ENCODE measurements at regions not wholly inside any gene's neighbourhood (a gene's known extent, or its start where the extent isn't known, plus 50 kb on each side); places are given as distances from the start of the nearest gene placed in this dataset.

DNA sequence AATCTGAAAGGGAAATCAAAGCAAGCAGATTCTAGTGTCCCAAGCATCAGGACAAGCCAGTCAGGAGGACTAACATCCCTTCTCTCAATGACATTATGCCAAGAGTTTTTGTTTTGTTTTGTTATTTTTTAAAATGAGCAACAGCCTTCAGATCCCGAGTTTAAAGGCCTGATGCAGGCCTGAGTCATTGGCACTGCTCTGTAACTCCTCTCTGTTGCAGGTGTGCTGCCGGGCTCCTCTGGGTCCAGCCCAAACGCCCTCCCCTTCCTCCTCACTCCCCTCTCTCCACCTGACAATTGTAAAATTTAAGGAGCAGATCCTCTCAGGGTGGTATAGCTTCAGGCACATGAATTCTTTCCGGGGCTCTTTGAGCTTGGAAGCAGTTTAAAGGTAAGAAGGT is 502.0 kb downstream of the BMP2 start:
- ATAC-seq (no peak), DNase-seq (ENCODE audit: low read depth in 1 of 2, low spot score in 1 of 2) (no peak), FAIRE-seq (no peak)
- POLR2A ChIA-PET, result no interaction called here
- TF ChIP-seq NFE2L2 (conservative IDR thresholded peaks at IDR 0.05; ENCODE audit: low read length), result no peak
- Histone ChIP-seq H3K9me3 (no peaks in the 10 kb centered on the region; the same call in 2 of the 3 replicates), H3K4me3 (no peak overlapping the region), H3K27ac (no peak overlapping the region), H3K4me1 (no peaks in the 10 kb centered on the region), H3K4me2 (no peak overlapping the region)
- 4% methylated on average over 4 of the region's 4 CpGs for WGBS (ENCODE audit: missing lambda C conversion rate)
- CTCF ChIA-PET, result interaction anchor here (0.8 kb wide), 1 partner anchor 141 kb away, joined by 3 read pairs; no protein-coding TSS in a partner anchor

DNA sequence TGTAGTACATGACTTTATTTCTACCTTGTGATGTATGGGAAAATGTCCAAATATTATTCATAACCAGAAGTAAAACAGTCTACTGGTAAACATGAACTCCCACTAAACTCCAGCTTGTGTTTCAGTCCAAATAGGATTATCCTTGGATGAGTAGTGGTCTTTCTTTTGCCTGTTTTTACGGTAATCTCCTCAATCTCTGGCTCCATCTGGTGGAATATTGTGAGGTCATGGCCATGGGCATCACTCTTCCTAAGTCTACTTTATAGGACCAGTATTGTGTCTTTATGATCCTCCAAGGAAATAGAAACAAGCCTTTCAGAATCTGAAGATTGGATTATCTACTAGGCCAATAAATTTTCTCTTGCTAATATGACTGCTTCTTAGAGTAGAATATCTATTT is 505.0 kb downstream of the BMP2 start:
- ChIA-PET POLR2A (no interaction called here), CTCF (interaction anchor here (1.4 kb wide), 1 partner anchor 1088 kb away, joined by 4 read pairs; no protein-coding TSS in a partner anchor)
- ATAC-seq (no peak), DNase-seq (ENCODE audit: low read depth in 1 of 2, low spot score in 1 of 2) (no peak), FAIRE-seq (no peak)
- Histone ChIP-seq H3K27ac (no peak overlapping the region), H3K9me3 (peaks cover 2% of the 10 kb centered on the region; the same call in 1 of the 3 replicates), H3K4me1 (no peaks in the 10 kb centered on the region), H3K4me2 (no peak overlapping the region), H3K4me3 (no peak overlapping the region)
- TF ChIP-seq HOXB13 (CRISPR knock-in tag; IDR thresholded peaks at IDR 0.05; ENCODE audit: low read depth) (no peak), FOSL2 (IDR thresholded peaks at IDR 0.05) (no peak), FOSL2 (CRISPR knock-in tag; IDR thresholded peaks at IDR 0.05) (no peak), POLR2A (IDR thresholded peaks at IDR 0.05; ENCODE audit: low read length) (no peak), CEBPB (IDR thresholded peaks at IDR 0.05) (no peak)
- TF ChIP-seq, protein P1, sequence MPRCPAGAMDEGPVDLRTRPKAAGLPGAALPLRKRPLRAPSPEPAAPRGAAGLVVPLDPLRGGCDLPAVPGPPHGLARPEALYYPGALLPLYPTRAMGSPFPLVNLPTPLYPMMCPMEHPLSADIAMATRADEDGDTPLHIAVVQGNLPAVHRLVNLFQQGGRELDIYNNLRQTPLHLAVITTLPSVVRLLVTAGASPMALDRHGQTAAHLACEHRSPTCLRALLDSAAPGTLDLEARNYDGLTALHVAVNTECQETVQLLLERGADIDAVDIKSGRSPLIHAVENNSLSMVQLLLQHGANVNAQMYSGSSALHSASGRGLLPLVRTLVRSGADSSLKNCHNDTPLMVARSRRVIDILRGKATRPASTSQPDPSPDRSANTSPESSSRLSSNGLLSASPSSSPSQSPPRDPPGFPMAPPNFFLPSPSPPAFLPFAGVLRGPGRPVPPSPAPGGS (IDR thresholded peaks at IDR 0.05), result no peak
- TF ChIP-seq, protein P2, sequence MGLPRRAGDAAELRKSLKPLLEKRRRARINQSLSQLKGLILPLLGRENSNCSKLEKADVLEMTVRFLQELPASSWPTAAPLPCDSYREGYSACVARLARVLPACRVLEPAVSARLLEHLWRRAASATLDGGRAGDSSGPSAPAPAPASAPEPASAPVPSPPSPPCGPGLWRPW (IDR thresholded peaks at IDR 0.05), result no peak
- WGBS (ENCODE audit: missing lambda C conversion rate), result 8% methylated on average over 1 of the region's 1 CpG

DNA sequence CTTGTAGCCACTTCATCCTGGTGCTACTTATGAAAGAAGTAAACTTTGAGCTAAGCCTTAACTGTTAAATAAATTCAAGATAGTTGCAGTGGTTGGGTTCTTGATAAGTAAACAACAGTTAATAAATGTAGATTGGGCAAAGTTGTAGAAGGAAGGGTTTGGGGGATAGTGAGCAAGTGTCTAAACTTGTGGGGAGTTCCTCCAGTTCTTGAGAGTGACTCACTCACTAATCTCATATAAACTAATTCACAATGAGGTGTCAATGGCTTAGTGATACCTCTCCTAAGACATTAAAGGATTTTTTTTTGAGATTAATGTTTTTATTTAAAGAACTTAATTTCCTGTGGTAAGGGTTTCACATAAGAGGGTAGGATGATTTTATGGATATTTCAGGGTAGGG is 507.4 kb downstream of the BMP2 start:
- Histone ChIP-seq H3K4me1 (no peaks in the 10 kb centered on the region), H3K27ac (no peak overlapping the region), H3K4me2 (no peak overlapping the region), H3K9me3 (peaks cover 2% of the 10 kb centered on the region; the same call in 1 of the 3 replicates), H3K4me3 (no peak overlapping the region)
- DNase-seq (ENCODE audit: low read depth in 1 of 2, low spot score in 1 of 2) (no peak), ATAC-seq (no peak), FAIRE-seq (no peak)
- no peak for TF ChIP-seq CHD4 (IDR thresholded peaks at IDR 0.05; ENCODE audit: borderline replicate concordance)
- no peak for TF ChIP-seq HOXA7 (CRISPR knock-in tag; IDR thresholded peaks at IDR 0.05)
- TF ChIP-seq, protein P3, sequence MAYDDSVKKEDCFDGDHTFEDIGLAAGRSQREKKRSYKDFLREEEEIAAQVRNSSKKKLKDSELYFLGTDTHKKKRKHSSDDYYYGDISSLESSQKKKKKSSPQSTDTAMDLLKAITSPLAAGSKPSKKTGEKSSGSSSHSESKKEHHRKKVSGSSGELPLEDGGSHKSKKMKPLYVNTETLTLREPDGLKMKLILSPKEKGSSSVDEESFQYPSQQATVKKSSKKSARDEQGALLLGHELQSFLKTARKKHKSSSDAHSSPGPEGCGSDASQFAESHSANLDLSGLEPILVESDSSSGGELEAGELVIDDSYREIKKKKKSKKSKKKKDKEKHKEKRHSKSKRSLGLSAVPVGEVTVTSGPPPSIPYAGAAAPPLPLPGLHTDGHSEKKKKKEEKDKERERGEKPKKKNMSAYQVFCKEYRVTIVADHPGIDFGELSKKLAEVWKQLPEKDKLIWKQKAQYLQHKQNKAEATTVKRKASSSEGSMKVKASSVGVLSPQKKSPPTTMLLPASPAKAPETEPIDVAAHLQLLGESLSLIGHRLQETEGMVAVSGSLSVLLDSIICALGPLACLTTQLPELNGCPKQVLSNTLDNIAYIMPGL (CRISPR knock-in tag; IDR thresholded peaks at IDR 0.05; ENCODE audit: borderline replicate concordance), result no peak
- ChIA-PET CTCF (interaction anchor here (0.8 to 2.2 kb wide), 3 partner anchors 8 to 584 kb away, joined by 3 to 7 read pairs (median 3); no protein-coding TSS in a partner anchor), POLR2A (no interaction called here)

DNA sequence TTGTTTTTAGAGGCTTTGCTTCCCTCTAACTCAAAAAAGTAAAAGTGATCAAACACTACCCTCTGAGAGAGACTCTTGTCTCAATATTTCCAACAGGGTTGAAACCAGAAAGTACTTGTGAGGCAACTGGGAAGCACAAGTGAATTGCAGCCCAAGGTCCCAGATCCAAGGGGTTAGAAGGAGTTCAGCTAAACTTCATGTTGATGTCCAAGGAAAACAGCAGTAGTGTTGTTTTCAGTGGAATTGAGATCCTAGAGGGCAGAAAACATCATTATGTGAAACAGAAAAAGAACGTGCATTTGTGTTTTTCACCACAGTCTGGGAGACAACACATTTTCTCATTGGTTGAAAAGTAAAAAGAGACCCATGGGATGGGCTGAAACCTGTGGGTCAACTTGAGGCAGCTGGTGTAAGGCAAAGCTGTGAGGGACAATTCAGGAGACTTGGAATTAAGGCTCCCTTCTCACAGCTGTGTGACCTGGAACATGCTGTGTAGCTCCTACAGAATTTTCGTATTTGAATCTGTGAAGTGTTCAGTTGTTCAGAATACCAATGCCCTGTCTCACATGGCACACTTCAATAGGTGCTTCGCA is 508.3 kb downstream of the BMP2 start:
- no peak for DNase-seq (ENCODE audit: low read depth in 1 of 2, low spot score in 1 of 2)
- POLR2A ChIA-PET, result no interaction called here
- 3% methylated on average over 3 of the region's 3 CpGs for WGBS (ENCODE audit: missing lambda C conversion rate)
- TF ChIP-seq CEBPB (IDR thresholded peaks at IDR 0.05), result no peak
- no peak for TF ChIP-seq EHMT2 (IDR thresholded peaks at IDR 0.05; ENCODE audit: low read depth)
- no peak for TF ChIP-seq HEYL (CRISPR knock-in tag; IDR thresholded peaks at IDR 0.05)
- TF ChIP-seq EP300 (IDR thresholded peaks at IDR 0.05), result no peak
- TF ChIP-seq MAFK (IDR thresholded peaks at IDR 0.05; ENCODE audit: partially characterized antibody), result no peak
- TF ChIP-seq GATA3 (IDR thresholded peaks at IDR 0.05; ENCODE audit: borderline replicate concordance), result no peak
- TF ChIP-seq, protein P4, sequence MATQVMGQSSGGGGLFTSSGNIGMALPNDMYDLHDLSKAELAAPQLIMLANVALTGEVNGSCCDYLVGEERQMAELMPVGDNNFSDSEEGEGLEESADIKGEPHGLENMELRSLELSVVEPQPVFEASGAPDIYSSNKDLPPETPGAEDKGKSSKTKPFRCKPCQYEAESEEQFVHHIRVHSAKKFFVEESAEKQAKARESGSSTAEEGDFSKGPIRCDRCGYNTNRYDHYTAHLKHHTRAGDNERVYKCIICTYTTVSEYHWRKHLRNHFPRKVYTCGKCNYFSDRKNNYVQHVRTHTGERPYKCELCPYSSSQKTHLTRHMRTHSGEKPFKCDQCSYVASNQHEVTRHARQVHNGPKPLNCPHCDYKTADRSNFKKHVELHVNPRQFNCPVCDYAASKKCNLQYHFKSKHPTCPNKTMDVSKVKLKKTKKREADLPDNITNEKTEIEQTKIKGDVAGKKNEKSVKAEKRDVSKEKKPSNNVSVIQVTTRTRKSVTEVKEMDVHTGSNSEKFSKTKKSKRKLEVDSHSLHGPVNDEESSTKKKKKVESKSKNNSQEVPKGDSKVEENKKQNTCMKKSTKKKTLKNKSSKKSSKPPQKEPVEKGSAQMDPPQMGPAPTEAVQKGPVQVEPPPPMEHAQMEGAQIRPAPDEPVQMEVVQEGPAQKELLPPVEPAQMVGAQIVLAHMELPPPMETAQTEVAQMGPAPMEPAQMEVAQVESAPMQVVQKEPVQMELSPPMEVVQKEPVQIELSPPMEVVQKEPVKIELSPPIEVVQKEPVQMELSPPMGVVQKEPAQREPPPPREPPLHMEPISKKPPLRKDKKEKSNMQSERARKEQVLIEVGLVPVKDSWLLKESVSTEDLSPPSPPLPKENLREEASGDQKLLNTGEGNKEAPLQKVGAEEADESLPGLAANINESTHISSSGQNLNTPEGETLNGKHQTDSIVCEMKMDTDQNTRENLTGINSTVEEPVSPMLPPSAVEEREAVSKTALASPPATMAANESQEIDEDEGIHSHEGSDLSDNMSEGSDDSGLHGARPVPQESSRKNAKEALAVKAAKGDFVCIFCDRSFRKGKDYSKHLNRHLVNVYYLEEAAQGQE (IDR thresholded peaks at IDR 0.05), result no peak
- no peak for TF ChIP-seq ZSCAN20 (CRISPR knock-in tag; IDR thresholded peaks at IDR 0.05)
- TF ChIP-seq CHD2 (IDR thresholded peaks at IDR 0.05; ENCODE audit: low read length, partially characterized antibody), result no peak
- no peak for TF ChIP-seq PHF8 (IDR thresholded peaks at IDR 0.05; ENCODE audit: borderline replicate concordance, low read depth)
- TF ChIP-seq, protein P5, sequence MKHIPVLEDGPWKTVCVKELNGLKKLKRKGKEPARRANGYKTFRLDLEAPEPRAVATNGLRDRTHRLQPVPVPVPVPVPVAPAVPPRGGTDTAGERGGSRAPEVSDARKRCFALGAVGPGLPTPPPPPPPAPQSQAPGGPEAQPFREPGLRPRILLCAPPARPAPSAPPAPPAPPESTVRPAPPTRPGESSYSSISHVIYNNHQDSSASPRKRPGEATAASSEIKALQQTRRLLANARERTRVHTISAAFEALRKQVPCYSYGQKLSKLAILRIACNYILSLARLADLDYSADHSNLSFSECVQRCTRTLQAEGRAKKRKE (CRISPR knock-in tag; IDR thresholded peaks at IDR 0.05; ENCODE audit: low read depth), result no peak
- TF ChIP-seq ZNF302 (CRISPR knock-in tag; IDR thresholded peaks at IDR 0.05), result no peak
- no peak for TF ChIP-seq POLR2AphosphoS2 (conservative IDR thresholded peaks at IDR 0.05; ENCODE audit: low read length)
- TF ChIP-seq MYC (IDR thresholded peaks at IDR 0.05; ENCODE audit: borderline replicate concordance, low read length), result no peak

More for the DNA sequence above, 508.3 kb downstream of the BMP2 start:
- CTCF ChIA-PET, result interaction anchor here (2.2 kb wide), 1 partner anchor 10 kb away, joined by 7 read pairs; no protein-coding TSS in a partner anchor
- Histone ChIP-seq H3K4me1 (no peaks in the 10 kb centered on the region), H3K9me3 (peaks cover 3% of the 10 kb centered on the region; the same call in 1 of the 3 replicates), H3K4me2 (no peak overlapping the region), H3K4me3 (no peak overlapping the region), H3K27ac (no peak overlapping the region)
- ATAC-seq, result no peak
- FAIRE-seq, result no peak

All from A549 (cell line).